ENCODE measurements at regions not wholly inside any gene's neighbourhood (a gene's known extent, or its start where the extent isn't known, plus 50 kb on each side); places are given as distances from the start of the nearest gene placed in this dataset.

DNA sequence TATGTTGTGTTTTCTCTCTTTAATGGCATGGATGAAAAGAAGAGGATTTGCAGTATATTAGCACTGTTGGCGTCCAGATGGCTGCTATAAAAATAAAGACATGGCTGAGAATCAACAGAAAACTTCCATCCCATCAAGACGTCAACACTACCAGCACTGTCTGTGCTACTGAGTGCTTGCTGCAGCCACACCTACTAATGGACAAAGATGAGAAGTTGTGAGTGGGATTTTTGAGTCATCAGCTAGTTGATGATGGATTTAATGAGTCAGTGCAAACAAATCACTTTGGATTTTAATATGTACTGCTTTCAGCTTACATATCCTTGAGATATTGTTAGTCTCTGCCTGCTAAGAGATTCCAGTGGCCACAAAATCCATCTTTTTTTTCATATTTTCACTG, 631.0 kb upstream of the ANKRD30A start:
- POLR2A ChIA-PET (ENCODE audit: partially characterized antibody), result no interaction called here
- TF ChIP-seq BCL11A (IDR thresholded peaks at IDR 0.05; ENCODE audit: low read depth in 2 of 2, low read length in 2 of 2) (no peak), JUN (IDR thresholded peaks at IDR 0.05; ENCODE audit: low read depth, low read length) (no peak), SIRT6 (IDR thresholded peaks at IDR 0.05; ENCODE audit: low read length) (no peak), CBX5 (IDR thresholded peaks at IDR 0.05; ENCODE audit: low read depth, low read length) (no peak), ZNF274 (IDR thresholded peaks at IDR 0.05; ENCODE audit: borderline replicate concordance, extremely low read depth, low read length) (no peak), NANOG (IDR thresholded peaks at IDR 0.05; ENCODE audit: insufficient read depth, low read depth, low read length, poor library complexity, severe bottlenecking) (no peak), CTBP2 (IDR thresholded peaks at IDR 0.05; ENCODE audit: borderline replicate concordance, insufficient read depth, insufficient read length, low read length) (no peak), MAFK (IDR thresholded peaks at IDR 0.05; ENCODE audit: low read depth, low read length) (no peak), EGR1 (IDR thresholded peaks at IDR 0.05; ENCODE audit: borderline replicate concordance, low read depth, low read length) (no peak), RFX5 (IDR thresholded peaks at IDR 0.05; ENCODE audit: borderline replicate concordance, low read depth, low read length) (no peak), RBBP5 (IDR thresholded peaks at IDR 0.05; ENCODE audit: borderline replicate concordance, low read depth, low read length) (no peak), EP300 (IDR thresholded peaks at IDR 0.05; ENCODE audit: borderline replicate concordance in 1 of 2, low read depth in 2 of 2, low read length in 2 of 2) (no peak), TEAD4 (IDR thresholded peaks at IDR 0.05; ENCODE audit: low read depth, low read length) (no peak)
- TF ChIP-seq, protein P1, sequence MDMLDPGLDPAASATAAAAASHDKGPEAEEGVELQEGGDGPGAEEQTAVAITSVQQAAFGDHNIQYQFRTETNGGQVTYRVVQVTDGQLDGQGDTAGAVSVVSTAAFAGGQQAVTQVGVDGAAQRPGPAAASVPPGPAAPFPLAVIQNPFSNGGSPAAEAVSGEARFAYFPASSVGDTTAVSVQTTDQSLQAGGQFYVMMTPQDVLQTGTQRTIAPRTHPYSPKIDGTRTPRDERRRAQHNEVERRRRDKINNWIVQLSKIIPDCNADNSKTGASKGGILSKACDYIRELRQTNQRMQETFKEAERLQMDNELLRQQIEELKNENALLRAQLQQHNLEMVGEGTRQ (IDR thresholded peaks at IDR 0.05; ENCODE audit: low read length), result no peak

More for the DNA sequence above, 631.0 kb upstream of the ANKRD30A start:
- CTCF ChIA-PET (ENCODE audit: partially characterized antibody), result no interaction called here
- no peak for DNase-seq (ENCODE audit: low read depth in 1 of 2, low spot score in 2 of 2)
- no peak overlapping the region for H2BK15ac ChIP-seq (ENCODE audit: low read length)
- no peak overlapping the region for H2BK12ac ChIP-seq (ENCODE audit: low read depth, low read length)
- no peaks in the 10 kb centered on the region; a peak in 1 of 7 replicates for H3K4me1 ChIP-seq (replicated peaks in 1 of 4; ENCODE audit: control insufficient read depth in 3 of 4, insufficient read depth in 4 of 4, low read length in 3 of 4)
- H3K4me2 ChIP-seq (ENCODE audit: insufficient read depth in 1 of 2, low read depth in 2 of 2, low read length in 2 of 2), result no peak overlapping the region
- no peaks in the 10 kb centered on the region for H3K79me1 ChIP-seq (ENCODE audit: low read depth, low read length)
- no peak overlapping the region for H3K4ac ChIP-seq (replicated peaks; ENCODE audit: insufficient read length, low read depth, low read length)
- H2AFZ ChIP-seq (ENCODE audit: low read length), result no peak overlapping the region
- no peak overlapping the region for H3K56ac ChIP-seq (replicated peaks; ENCODE audit: insufficient read length, low read depth, low read length)
- no peak overlapping the region for H2AK5ac ChIP-seq (ENCODE audit: low read depth, low read length)
- H3K14ac ChIP-seq (ENCODE audit: insufficient read length), result no peak overlapping the region
- no peaks in the 10 kb centered on the region for H4K20me1 ChIP-seq (replicated peaks in 1 of 2; ENCODE audit: control insufficient read depth in 1 of 2, insufficient read depth in 2 of 2, low read length in 2 of 2)
- H3K27ac ChIP-seq (ENCODE audit: low read depth, low read length), result no peak overlapping the region
- no peaks in the 10 kb centered on the region for H3K79me2 ChIP-seq (ENCODE audit: control insufficient read depth in 1 of 2, insufficient read depth in 2 of 2, low read length in 2 of 2)
- FAIRE-seq, result no peak
- peaks cover 0 to 1% (median 0%) of the 10 kb centered on the region in 4 experiments; a peak in 1 of 7 replicates for H3K27me3 ChIP-seq (replicated peaks in 1 of 4; ENCODE audit: control insufficient read depth in 3 of 4, extremely low read depth in 1 of 4, insufficient read depth in 3 of 4, low read length in 3 of 4)
- H2BK120ac ChIP-seq (replicated peaks; ENCODE audit: low read depth, low read length), result no peak overlapping the region
- WGBS, 2 experiments (ENCODE audit: extremely low coverage in 1 of 2, insufficient coverage in 1 of 2, insufficient read length in 1 of 2, insufficient replicate concordance in 2 of 2, low coverage in 1 of 2, low lambda C conversion rate in 2 of 2, missing lambda C conversion rate in 1 of 2), result 92% methylated on average over 2 of the region's 2 CpGs; no CpG with 5 or more reads in 1 of the 2 experiments
- no peak overlapping the region for H2BK20ac ChIP-seq (ENCODE audit: low read length)
- no peaks in the 10 kb centered on the region for H3K36me3 ChIP-seq (ENCODE audit: control insufficient read depth in 2 of 4, insufficient read depth in 4 of 4, low read length in 3 of 4)
- no peaks in the 10 kb centered on the region for H3K9me3 ChIP-seq (ENCODE audit: insufficient read depth in 2 of 2, low read depth in 1 of 2, low read length in 1 of 2)
- no peak overlapping the region for H2BK5ac ChIP-seq (ENCODE audit: low read depth, low read length)
- H4K5ac ChIP-seq (ENCODE audit: insufficient read length, low read depth, low read length), result no peak overlapping the region
- H3K9ac ChIP-seq (replicated peaks in 1 of 4; ENCODE audit: extremely low read depth in 1 of 4, low read depth in 3 of 4, low read length in 3 of 4), result no peak overlapping the region
- no peak overlapping the region for H3K4me3 ChIP-seq (ENCODE audit: extremely low read depth in 1 of 4, insufficient read depth in 2 of 4, low read depth in 3 of 4, low read length in 4 of 4)
- no peak overlapping the region for H3K23ac ChIP-seq (ENCODE audit: insufficient read length)
- H3K18ac ChIP-seq (ENCODE audit: extremely low read depth, low read length), result no peak overlapping the region
- no peak overlapping the region for H4K8ac ChIP-seq (ENCODE audit: extremely low read depth, insufficient read depth, low read length)
- no peaks in the 10 kb centered on the region for H3K23me2 ChIP-seq (ENCODE audit: low read depth, low read length)
- H4K91ac ChIP-seq (replicated peaks; ENCODE audit: insufficient read length, low read length), result no peak overlapping the region
